ENCODE measurements at regions not wholly inside any gene's neighbourhood (a gene's known extent, or its start where the extent isn't known, plus 50 kb on each side); places are given as distances from the start of the nearest gene placed in this dataset.

- TF ChIP-seq ZC3H10 (CRISPR knock-in tag; IDR thresholded peaks at IDR 0.05), result no peak
- TF ChIP-seq ZNF70 (CRISPR knock-in tag; IDR thresholded peaks at IDR 0.05), result no peak
- no peak for TF ChIP-seq ARNTL (CRISPR knock-in tag; IDR thresholded peaks at IDR 0.05; ENCODE audit: borderline replicate concordance, low read depth)
Observed at GRCh38 chr2:2913601-2914120, 464.0 kb downstream of the EIPR1 start.

All from SK-N-SH treated with all-trans-retinoic acid at 6 μM for 48 hours (cell line).